NCI-H1417 treated with DMSO at 0.1 percent for 48 hours (cell line): ENCODE measurements at regions not wholly inside any gene's neighbourhood (a gene's known extent, or its start where the extent isn't known, plus 50 kb on each side); places are given as distances from the start of the nearest gene placed in this dataset.
"Not testable (repeated sequence)": the region's sequence is repeated elsewhere in the genome, so short reads cannot be mapped to it uniquely, and the experiment has no call there.

Experiments used
- DNase-seq: peaks from one replicate; lab custom pipeline; 2025; lab: John Stamatoyannopoulos, UW

DNA sequence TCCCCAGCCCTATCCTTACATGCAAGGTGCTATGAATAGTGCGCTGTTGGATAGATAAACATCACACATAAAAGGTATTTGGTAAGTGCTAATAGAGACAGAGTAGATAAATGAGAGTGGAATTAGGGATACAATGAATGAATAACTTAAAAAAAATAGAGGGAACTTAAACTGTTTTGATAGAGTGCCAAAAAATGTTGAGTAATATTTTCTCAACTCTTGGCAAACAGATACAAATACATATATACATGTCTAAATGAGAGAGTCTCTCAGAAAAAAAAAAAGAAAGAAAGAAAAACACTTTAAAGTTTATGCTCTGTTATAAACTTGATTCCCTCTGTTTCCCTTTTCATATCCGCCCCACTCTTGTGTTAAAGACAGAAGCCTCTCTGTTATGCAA, 667.4 kb downstream of the ROBO2 start:
- DNase-seq = no peak

DNA sequence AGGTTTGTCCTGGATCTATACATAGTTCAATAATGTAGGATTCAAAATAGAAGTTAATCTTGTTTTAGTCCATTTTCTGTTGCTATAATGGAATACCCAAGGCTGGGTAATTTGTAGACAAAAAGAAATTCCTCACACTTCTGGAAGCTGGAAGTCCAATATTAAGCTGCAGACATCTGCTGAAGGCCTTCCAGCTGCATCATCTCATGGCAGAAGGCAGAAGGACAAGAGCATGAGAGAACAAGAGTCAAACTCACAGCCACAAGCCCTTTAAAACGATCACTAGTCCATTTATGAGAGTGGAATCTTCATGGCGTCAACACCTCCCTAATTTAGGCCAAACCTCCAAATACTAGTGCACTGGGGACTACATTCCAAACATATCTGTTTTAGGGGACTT, 669.3 kb downstream of the ROBO2 start:
- no peak for DNase-seq

DNA sequence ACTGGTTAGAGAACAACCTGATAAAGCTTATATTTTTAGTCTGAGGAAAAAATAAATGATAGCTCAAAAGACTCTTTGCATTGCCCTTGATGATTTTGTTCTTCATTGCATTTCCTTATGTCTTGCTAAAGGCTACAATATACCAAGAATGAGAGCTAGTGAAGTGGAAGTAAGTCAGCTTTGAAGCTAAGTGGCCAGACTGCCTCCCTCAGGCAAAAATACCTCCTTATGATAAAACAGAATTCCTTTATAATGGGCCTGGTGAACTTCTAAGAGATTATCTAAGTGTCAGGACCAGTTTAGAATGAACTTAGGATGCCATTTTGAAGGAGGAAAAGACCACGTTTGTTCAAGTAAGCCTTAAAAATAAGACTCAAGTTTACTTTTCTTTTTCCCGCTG, 678.4 kb downstream of the ROBO2 start:
- DNase-seq = no peak

DNA sequence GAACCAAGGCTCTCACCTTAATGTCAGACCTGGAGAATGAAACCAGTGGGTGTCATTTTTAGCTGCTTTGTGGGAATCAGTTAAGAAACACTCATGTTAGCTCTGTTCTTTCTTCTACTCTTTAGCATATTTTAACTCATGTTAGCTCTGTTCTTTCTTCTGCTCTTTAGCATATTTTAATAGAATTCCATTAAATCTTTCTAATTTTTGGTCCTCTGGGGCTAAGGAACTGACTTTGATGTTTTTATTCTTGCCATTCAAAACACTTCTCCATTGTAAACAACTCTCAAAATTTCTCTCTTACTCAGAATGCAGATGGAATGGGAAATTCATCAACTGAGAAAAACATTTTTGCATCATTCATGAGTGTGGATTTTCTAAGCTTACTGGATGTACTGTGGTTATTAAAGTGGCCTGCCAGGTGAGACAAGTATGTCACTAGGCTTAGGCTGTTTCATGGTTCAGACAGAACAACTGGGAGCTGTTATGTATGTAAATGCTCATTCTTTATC, 680.6 kb downstream of the ROBO2 start:
- no peak for DNase-seq

DNA sequence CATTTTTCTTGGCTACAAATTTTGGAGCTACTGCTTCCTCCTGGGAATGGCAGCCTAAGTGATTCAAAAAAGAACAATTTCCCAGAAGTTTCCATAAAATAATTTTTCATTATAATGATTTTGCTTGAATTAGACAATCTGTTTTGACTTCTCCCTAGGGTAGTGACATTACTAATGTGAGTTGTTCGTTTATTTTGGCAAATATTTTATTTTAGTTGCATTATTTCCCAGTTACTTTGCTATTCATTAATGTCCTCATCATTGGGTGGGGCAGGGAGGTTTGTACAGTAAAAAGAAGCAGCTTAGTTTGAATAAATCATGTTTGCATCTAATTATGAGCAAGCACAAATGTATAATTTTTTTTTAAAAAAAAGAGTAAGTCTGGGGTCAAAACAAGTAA, 686.6 kb downstream of the ROBO2 start:
- DNase-seq = no peak

DNA sequence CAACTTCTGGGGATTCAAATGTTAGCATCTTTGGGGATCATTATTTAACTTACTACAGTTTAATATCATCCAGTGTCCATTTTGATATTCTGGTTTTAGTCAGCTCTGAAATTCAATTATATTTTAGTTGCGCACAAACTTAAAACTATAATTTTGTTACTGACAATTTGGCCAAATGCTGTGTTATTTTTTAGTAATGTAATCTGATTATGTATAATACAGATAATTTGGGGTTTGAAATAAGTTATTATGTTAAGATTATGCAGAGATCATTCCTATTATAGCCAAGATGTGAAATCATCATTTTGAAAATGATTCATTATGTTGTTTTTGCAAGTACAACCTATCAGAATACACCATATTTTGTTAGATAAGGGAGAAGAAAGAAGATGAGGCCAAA, 706.1 kb downstream of the ROBO2 start:
- no peak for DNase-seq

DNA sequence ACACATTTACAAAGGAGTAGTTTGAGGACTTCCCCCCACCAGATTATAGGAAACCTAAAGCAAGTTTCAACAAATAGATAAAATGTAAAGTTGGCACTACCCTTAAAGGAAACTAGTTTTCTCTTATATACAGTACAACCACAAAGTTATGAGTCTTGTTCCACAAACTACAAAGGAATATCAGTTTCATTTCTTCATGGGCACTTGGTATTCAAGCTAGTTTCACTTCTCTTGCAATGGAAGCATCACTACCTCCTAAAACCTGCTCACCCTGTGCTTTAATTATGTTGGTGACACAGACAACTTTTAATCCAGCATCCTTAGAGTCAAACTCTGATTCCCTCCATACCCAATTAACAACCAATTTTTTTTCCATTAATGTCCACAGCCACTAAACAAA, 707.0 kb downstream of the ROBO2 start:
- no peak for DNase-seq

DNA sequence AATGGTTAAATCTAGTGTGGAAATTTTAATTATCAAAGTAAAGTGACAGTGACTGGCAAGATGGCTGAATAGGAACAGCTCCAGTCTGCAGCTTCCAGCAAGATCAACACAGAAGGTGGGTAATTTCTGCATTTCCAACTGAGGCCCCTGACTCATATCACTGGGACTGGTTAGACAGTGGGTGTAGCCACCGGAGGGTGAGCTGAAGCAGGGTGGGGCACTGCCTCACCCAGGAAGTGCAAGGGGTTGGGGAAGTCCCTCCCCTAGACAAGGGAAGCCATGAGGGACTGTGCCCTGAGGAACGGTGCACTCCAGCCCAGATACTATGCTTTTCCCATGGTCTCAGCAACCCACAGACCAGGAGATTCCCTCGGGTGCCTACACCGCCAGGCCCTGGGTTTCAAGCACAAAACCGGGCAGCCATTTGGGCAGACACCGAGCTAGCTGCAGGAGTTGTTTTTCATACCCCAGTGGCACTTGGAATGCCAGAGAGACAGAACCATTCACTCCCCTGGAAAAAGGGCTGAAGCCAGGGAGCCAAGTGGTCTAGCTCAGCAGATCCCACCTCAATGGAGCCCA, 716.6 kb downstream of the ROBO2 start:
- not testable (repeated sequence) for DNase-seq

DNA sequence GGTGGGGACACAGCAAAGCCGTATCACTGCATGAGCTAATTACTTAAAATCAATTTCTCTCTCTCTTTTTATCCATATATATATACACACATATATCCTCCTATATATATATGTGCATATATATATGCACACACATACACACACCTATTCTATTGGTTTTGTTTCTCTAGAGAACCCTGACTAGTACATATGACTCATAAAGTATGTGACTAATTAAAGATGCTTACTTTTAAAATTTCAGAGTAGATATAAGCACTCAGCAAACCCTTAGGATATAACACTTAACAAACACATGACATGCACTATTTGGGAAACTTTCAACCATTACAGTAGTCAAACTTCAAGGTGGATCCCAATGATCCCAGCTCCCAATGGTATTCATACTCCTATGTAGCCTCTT, 732.6 kb downstream of the ROBO2 start:
- no peak for DNase-seq

DNA sequence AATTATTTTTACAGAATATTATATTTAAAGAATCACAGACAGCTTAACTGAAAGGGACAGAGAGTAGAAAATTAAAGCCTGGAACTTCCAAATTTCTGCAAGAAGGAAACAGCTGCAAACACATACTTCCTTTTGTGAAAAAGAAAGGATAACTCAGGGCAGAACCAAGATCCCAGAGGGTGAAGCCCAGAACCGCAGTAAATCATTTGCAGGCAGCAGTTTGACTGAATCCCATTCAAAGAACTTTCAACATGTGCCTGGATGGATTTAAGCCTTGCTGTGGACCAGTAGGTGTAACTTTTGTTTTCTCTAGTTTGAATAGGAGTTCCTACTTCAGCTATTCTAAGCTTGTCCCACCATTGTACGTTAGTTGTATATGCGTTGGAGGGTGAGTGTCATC, 733.2 kb downstream of the ROBO2 start:
- DNase-seq = no peak

DNA sequence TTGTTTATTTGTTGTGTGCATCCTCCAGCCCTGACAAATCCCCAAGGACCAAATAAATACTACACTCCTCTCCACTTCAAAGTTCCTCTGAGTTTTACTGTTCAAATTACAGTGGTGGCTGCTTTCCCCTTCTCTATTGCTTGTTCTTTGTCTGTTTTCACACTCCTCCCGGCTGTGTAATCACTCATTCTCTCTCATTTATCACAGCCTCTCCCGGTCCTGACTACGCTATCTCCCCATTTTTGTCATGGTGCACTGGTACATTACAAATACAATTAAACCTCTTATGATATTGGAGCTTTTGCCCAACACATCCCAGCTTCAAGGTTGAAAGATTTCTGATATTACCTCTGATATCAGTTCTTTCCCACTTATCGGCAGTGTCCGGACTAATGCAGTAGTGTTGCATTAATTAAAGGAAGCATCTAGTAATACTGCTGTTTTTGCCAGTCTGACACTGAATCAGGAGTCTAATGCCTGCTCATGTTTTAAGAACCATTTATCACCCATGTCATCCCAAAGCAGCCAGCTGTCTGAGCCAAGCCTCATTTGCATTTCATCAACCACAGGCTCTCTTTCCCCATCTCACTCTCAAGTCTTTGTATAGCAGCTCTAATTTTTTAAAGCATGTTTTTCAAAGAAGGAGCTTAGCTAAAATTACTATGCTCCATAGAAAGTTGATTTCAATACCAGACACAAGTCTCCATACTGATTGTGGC, 740.5 kb downstream of the ROBO2 start:
- DNase-seq = no peak

DNA sequence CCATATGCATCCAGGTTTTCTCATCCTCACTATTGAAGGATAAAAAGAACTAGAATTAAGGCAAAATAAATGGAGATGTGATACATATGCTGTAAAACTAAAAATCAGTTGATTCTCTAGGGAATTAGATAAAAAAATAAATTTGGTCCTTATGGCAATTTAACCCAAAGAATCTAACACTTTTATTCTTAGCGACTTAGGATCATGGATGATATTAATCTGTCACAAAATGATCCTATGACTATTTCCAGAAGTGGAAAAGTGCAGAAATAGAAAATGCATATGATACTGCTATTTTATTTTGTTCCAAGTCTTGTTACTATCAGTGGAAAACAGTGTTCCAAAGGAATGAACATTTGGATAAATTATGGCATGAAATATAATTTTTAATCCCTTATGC, 746.3 kb downstream of the ROBO2 start:
- no peak for DNase-seq

DNA sequence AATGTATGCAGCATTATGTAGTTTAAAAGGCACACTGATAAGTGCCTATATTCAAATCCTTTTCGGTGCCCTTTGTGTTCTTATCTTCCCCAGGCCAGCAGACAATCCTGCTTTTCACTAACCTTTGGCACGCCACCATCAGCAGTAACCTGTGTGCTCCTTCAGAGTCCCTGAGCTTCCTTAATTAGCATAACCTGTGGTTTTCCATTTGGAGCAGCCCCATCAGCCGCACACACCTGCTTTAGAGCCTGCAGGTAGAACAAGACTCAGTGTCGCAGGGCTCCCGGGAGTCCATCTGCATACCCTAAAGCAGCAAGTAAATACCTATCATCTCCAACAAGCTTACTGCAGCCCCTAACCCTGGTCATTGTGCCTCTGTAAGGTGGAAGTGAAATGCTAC, 755.1 kb downstream of the ROBO2 start:
- DNase-seq = no peak

DNA sequence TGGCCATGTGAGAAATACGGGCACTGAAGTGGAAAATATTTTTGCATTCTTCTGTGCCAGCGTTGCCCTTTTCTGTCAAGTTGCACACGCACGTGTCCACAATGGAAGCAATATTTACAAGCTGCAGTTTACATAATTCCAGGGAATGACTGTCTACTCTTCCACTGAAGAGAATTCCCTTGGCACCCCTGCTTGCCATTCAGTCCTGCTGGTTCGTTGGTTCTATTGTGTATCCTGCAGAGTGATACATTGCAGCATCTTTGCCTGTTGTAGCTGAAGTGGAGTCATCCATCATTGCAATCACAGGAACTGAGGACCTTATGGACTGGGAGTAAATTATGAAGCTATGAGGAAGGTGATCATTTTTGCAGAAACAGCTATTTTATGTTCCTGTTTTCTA, 759.4 kb downstream of the ROBO2 start:
- no peak for DNase-seq

DNA sequence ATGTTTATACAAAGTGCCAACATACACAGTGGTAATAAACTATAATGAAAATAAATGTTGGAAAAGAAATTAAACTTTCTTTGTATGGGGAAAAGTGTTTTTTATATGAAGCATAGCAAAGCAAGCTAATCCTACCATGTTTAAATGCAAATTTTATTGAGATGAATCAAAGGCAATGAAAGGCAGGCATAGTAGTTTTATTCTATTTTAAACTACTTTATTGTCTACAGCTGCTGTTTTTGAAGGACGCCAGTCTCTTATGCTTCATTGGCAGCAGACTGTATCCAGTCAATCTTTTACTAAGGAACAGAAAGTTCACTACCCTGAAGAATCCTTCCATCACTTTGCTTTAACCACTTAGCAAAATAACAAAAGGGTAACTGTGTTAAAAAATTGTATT, 761.0 kb downstream of the ROBO2 start:
- no peak for DNase-seq

DNA sequence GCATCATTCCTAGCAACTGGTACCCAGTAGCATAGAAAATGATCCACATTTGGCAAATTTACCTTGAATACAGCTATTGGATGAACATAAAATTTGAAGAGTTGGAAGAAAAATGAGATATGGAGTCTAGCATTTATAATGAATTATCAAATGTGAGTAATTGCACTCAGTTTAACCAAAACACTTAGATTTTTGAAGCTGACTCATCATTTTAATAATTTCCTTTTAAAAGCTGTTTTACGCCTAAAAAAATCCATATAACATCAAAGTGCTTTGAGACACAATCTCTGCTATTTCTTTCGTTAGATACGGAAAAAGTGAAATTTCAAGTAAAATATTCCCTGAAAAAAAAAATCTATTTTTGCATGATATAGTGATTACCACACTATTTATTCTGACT, 767.4 kb downstream of the ROBO2 start:
- no peak for DNase-seq

DNA sequence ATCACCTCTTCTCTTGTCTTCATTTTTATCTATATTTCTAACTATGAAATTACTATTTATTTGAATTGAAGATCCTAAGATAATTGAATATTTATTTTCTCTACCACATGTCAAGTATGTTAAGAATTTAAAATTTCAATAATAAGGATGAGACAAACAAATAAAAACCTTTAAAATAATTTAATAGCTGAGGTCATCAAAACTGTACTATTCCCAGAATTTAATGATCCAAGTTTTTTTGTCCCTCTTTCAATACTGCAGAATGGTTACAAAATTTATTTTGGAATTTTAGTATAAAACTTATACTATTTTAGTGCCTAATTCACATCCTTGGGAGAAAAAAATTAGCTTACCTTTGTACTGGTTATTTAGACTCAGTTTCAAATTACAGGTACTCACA, 774.9 kb downstream of the ROBO2 start:
- no peak for DNase-seq

DNA sequence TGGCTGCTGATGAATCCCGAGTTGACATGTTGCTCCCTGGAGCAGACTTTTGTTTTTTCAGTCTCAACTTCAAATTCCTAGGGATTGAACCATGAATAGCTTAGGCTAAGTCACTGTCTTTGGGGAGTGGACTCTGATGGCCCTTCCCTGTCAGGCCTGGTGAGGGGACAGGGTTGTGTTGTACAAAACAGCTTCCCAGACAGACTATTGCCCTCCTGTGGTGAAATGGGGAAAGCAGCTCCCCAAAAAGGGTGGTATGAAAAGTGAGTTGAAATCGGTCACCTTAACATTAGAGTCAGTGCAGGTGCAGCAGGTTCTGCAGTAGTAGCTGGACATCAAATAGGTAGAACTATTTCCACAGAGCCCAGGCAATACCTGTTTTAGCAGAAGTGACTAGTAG, 775.6 kb downstream of the ROBO2 start:
- DNase-seq = no peak

DNA sequence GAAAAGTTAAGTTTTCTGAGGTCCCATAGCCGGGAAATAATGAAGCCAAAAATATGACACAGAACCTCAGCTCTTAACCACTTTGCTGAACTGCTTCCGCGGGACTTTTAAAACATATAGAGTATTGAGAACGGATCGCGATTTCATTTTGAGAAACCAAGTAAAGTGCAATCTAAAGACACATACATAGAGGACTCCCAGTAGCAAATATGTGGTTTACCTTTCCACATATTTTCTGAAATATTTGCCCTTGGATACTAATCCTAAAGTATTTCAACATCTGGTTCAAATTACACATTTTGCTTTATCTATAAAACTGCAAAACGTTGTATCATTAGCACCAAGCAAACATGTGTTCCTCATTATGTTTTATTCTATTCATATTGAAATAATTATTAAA, 776.5 kb downstream of the ROBO2 start:
- DNase-seq = no peak

DNA sequence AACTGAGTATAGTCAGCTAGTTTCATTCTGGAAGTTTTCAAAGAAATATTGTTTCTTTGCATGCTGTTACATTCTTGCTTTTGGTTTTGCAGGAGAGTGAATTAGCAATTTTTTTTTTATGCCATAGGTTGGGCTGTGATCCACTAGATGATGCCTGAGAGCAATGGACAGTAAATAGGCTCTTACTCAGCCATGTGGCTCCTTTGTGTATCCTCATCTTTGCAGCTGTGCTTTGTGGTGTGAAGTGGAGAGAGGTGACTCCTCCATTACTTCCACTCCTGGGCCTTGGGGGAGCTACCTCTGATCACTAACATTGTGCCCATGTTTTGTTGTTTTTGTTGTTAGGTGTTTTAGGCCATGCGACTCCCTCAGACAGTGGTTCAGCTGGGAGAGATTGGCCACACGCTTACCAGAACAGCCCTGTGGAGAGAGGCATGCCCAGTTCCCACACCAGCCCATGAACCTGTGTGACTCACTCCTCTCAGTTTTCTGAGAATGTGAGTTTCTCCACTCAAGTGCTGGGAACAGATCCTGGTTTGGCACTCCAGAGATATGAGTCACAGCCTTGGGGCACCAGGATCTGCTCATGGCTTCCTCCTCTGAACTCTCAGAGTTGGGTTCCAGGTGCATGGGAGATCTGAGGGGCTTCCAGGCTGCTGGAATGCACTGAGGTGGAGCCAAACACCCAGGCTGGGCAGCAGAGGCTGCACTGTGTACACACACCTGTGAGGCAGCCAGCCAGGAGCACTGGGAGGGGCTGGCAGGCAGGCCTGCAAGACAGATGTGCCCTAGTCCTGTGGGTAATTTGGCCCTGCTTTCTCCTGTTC, 785.3 kb downstream of the ROBO2 start:
- DNase-seq = no peak

DNA sequence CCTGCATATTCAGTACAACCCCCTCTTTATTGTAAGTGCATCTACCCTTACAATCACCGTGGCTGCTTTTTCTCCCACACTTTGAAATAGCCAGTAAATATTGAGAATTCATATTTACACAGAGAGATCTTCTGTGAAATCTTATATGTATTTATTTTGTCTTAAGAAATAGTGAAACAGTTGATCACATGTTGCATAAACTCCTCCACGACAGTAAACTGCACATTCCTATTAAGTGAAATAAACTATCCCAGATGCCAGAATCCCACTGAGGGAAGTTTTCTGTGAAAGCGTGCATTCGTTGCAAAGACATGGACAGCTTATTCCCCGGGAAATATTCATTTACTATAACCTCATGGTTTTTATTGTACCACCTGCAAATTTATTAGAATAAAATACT, 796.0 kb downstream of the ROBO2 start:
- no peak for DNase-seq

DNA sequence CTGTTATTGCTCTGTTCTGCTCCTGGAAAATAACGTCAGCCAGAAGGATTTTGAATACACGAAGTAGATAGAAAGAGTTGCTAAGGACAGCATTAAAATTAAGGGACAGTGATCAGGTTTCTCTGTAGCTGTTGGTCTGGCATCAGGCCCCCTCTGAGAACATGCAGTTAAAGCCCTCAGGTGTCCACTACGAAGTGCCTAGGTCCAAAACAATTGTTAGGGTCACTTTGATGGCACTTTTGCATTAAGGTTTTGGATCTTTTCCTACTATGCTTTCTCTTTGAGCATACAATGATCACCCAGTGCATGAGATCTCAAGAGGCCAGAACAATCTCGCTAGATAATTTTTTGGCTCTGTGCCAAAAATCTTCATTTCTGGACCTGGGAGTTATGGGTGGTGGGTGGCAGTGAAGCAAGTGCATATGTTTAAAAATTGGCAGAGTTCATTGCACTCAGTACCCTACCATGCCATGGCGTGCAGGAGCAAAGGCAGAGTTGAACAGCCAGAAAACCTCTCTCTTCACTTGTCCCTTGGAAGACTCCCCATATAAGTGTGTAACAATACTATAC, 797.6 kb downstream of the ROBO2 start:
- no peak for DNase-seq

DNA sequence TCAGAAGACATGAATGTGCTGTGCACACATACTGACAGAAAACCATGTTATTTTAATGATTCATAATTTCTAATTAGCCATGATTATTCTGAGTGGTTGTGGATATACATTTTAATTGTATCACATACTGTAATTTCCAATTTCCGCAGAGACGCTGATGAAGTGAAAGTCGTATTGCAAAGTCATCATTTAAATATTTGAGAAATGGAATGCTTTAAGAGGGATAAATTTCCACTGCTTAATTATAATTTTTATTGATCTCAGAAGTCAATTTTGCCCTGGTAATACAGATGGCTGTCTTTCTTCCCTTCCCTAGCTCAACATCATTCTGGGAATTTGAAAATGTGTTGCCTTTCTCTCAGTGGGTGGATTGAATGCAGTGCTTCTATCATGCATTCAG, 819.3 kb downstream of the ROBO2 start:
- no peak for DNase-seq
